ENCODE measurements at regions not wholly inside any gene's neighbourhood (a gene's known extent, or its start where the extent isn't known, plus 50 kb on each side); places are given as distances from the start of the nearest gene placed in this dataset.

DNA sequence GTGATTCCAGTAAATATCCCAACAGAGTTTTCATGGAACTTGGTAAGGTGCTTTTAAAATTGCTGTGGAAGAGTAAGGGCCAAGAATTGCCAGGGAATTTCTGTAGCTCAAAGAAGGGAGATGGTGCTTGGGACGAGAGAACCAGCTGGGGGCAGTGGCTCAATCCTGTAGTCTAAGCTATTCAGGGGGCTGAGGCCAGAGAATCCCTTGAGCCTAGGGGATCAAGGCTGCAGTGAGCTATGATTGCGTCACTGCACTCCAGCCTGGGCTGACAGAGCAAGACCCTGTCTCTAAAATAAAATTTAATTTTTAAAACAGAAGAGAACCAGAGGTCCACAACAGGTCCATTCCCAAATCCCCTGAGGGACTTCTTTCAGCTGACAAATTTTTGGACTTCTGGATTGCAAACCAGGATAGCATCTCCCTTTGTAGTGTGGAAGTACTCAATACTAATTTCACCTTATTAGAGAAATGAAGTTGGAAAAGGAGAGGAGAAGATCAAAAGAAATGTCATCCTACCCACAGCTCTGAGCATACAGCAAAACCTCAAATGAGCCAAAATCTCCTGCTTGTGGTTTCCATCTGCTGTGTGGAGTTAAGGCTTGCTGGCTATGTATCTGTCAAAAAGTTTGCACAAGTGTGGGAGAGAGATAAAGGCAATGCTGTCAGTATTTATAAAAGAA lies 59.2 kb upstream of the CLPB start:
- H3K4me1 Mint-ChIP-seq (ENCODE audit: low read depth), result peaks cover 7% of the 10 kb centered on the region
- DNase-seq, result no peak
- H3K36me3 Mint-ChIP-seq (ENCODE audit: insufficient read depth), result no peaks in the 10 kb centered on the region
- no peak for ATAC-seq
- no peak overlapping the region for H3K4me3 Mint-ChIP-seq
- H3K27me3 Mint-ChIP-seq (ENCODE audit: low read depth), result no peaks in the 10 kb centered on the region
- no peaks in the 10 kb centered on the region for H3K9me3 Mint-ChIP-seq

DNA sequence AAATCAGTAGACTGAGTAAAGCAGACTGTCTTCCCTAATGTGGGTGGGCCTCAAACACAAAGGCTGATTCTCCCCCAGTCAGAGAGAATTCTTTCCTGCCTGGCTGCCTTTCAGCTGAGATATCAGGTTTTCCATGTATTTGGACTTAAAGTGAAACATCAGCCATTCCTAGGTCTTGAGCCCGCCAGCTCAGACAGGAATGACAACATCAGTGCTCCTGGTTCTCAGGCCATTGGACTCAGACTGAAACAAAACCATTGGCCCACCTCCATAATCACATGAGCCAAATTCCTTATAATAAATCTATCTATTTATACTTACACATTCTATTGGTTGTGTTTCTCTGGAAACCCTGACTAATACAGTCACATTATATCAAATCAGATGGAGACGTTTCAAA lies 56.7 kb upstream of the CLPB start:
- H3K27me3 Mint-ChIP-seq (ENCODE audit: low read depth), result no peaks in the 10 kb centered on the region
- no peak overlapping the region for H3K4me3 Mint-ChIP-seq
- ATAC-seq (no peak), DNase-seq (no peak)
- H3K36me3 Mint-ChIP-seq (ENCODE audit: insufficient read depth), result no peaks in the 10 kb centered on the region
- H3K9me3 Mint-ChIP-seq, result no peaks in the 10 kb centered on the region
- peaks cover 7% of the 10 kb centered on the region for H3K4me1 Mint-ChIP-seq (ENCODE audit: low read depth)
